GM18951 (cell line): ENCODE measurements at regions not wholly inside any gene's neighbourhood (a gene's known extent, or its start where the extent isn't known, plus 50 kb on each side); places are given as distances from the start of the nearest gene placed in this dataset.

Source experiments
- POLR2A ChIP-seq: IDR thresholded peaks from 4 replicates; pipeline ENCODE4 v1.6.1; 2011; ENCODE audit warnings: mild to moderate bottlenecking; ENCODE audit not compliant: insufficient read length, insufficient read depth; ENCODE audit errors: extremely low read depth
- in situ Hi-C: fragments of 300-500 bp; cut with MboI; formaldehyde crosslinking; loops from one replicate; pipeline ENCODE4 v1.12.0; 2022; ENCODE audit warnings: low sequenced_read_pairs, mixed read lengths, inconsistent platforms; ENCODE audit not compliant: unreplicated experiment

GRCh38 chr6:166019214-166019613 lies 148.4 kb downstream of the TBXT start:
- no peak for TF ChIP-seq POLR2A
- in situ Hi-C loops: no loop called here

- TF ChIP-seq POLR2A: no peak
- in situ Hi-C loops: no loop called here
Observed at GRCh38 chr6:166017032-166017635, 150.5 kb downstream of the TBXT start.

- in situ Hi-C loops: no loop called here
- no peak for TF ChIP-seq POLR2A
Observed at GRCh38 chr6:166014966-166015365, 152.7 kb downstream of the TBXT start.

- in situ Hi-C loops: no loop called here
Observed at GRCh38 chr6:166010136-166010960, 157.3 kb downstream of the TBXT start.

GRCh38 chr6:166009385-166010031 lies 158.1 kb downstream of the TBXT start:
- TF ChIP-seq POLR2A: no peak
- in situ Hi-C loops: no loop called here

More at GRCh38 chr6:166010136-166010960, 157.3 kb downstream of the TBXT start:
- TF ChIP-seq POLR2A: no peak

- in situ Hi-C loops: no loop called here
Observed at GRCh38 chr6:166008441-166009369, 158.9 kb downstream of the TBXT start.

GRCh38 chr6:166007349-166008263 lies 160.0 kb downstream of the TBXT start:
- no peak for TF ChIP-seq POLR2A
- in situ Hi-C loops: no loop called here

More at GRCh38 chr6:166008441-166009369, 158.9 kb downstream of the TBXT start:
- TF ChIP-seq POLR2A: no peak

- in situ Hi-C loops: no loop called here
Observed at GRCh38 chr6:166006900-166007301, 160.8 kb downstream of the TBXT start.

GRCh38 chr6:166005944-166006899 lies 161.4 kb downstream of the TBXT start:
- in situ Hi-C loops: no loop called here
- TF ChIP-seq POLR2A: no peak

More at GRCh38 chr6:166006900-166007301, 160.8 kb downstream of the TBXT start:
- TF ChIP-seq POLR2A: no peak

- in situ Hi-C loops: no loop called here
- TF ChIP-seq POLR2A: no peak
Observed at GRCh38 chr6:166005401-166005943, 162.2 kb downstream of the TBXT start.
